AG09319 (cell line): ENCODE measurements at regions not wholly inside any gene's neighbourhood (a gene's known extent, or its start where the extent isn't known, plus 50 kb on each side); places are given as distances from the start of the nearest gene placed in this dataset.

Source experiments
- DNase-seq: peaks from one replicate; pipeline ENCODE4 v3.0.0-alpha.2; 2010; ENCODE audit warnings: low read depth; ENCODE audit errors: extremely low read depth
- TF ChIP-seq, protein P1 (sequence below): IDR thresholded peaks from 2 replicates; pipeline ENCODE4 v1.5.1; 2011; ENCODE audit warnings: low read depth, mild to moderate bottlenecking, inconsistent platforms, low read length, moderate library complexity

DNA sequence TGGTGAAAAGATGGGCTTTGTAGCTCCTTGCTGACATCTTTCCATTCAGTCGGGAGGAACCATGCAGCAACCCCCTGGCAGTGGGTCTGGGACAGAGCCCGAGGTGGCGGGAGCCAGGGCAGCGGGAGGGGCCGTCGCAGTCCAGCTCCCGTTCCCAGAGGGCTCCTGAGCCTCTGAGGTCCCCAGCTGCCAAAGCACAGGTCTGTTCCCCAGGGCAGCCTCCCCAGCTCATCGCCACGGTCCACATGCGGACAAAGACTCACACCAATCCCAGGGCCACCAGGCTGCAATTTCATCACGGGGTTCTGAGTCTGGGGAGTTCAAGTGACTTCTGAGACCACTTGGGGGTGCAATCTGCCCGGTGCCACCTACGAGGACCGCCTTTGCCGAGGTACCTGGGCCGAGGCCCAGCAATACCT lies 196.0 kb downstream of the RBFOX3 start:
- TF ChIP-seq, protein P1, sequence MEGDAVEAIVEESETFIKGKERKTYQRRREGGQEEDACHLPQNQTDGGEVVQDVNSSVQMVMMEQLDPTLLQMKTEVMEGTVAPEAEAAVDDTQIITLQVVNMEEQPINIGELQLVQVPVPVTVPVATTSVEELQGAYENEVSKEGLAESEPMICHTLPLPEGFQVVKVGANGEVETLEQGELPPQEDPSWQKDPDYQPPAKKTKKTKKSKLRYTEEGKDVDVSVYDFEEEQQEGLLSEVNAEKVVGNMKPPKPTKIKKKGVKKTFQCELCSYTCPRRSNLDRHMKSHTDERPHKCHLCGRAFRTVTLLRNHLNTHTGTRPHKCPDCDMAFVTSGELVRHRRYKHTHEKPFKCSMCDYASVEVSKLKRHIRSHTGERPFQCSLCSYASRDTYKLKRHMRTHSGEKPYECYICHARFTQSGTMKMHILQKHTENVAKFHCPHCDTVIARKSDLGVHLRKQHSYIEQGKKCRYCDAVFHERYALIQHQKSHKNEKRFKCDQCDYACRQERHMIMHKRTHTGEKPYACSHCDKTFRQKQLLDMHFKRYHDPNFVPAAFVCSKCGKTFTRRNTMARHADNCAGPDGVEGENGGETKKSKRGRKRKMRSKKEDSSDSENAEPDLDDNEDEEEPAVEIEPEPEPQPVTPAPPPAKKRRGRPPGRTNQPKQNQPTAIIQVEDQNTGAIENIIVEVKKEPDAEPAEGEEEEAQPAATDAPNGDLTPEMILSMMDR = no peak
- DNase-seq = no peak

DNA sequence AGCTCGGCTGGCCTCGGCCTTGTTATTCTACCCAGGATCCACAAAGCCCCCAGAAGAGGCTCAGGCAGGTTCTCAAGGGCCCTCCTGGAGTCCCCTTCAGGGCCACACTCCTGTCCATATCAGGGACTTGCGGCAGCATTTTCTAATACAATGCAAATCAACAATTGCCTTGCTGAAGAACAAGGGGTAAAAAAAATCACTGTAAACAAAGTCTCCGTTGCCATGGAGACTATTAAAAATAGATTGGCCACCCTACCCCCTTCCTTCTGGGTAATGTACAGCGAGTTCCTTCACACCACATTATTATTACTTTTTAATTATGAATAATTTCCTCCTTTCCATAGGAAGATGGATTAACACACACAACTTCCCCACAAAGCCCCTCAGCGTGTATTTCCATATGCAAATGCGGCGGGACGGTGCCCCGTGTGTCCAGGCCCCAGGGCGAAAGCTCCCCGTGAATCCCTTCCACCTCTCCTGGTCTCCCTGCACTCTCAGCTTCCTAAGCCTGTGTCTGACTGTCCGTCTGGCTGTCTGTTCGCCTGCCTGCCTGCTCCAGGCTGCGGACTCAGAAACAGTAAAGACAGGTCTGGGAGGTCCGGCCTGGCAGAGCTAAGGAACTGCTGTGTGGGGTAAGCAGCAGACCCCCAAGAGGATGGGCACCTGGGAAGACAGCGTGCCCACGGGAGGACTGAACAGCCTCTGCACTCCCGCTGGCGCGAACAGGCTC lies 196.6 kb downstream of the RBFOX3 start:
- no peak for DNase-seq
- TF ChIP-seq, protein P1 = no peak

DNA sequence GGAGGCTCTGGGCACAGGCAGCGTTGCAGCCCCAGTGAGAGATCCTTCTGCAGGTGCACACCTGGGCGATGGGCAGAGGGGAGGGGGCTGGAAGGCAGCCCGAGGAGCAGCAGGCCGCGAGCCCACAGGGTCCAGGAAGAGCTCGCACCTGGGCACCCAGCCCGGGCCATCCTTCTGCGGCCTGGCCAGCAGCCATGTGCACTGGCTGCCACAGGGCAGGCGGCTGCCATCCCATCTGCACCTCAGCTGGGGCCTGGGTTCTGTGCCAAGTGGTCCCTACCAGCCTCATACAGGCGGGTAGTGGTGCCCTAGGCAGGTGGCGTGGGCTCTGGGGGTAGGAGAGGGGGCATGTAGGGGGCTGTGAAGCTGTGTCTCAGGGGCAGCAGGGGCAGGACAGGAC lies 197.2 kb downstream of the RBFOX3 start:
- no peak for DNase-seq
- TF ChIP-seq, protein P1 = no peak

- no peak for DNase-seq
- TF ChIP-seq, protein P1 = no peak
These were observed 197.9 kb downstream of the RBFOX3 start for GRCh38 chr17:79412886-79413390.

GRCh38 chr17:79412110-79412509 lies 198.7 kb downstream of the RBFOX3 start:
- TF ChIP-seq, protein P1 = no peak

DNA sequence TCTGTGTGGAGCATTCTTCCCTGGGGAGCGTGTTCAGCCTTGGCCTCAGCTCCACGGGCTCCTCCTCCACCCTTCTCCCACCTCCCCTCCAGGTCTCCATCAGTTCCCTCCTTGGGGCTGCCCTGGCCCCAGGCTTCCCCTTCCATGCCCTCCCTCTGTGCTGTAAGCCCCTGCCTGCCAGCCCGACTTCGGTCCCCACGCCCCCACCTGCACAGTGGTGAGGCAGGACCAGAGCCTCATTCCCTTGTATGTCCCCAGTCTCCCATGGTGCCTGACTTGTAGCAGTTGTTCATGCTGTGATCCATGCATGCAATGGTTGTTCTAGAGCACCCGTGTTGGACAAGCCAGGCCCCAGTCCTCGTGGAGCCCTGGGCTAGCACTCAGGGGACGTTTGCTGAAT lies 199.4 kb downstream of the RBFOX3 start:
- no peak for DNase-seq

More at GRCh38 chr17:79412110-79412509, 198.7 kb downstream of the RBFOX3 start:
- DNase-seq = no peak

DNA sequence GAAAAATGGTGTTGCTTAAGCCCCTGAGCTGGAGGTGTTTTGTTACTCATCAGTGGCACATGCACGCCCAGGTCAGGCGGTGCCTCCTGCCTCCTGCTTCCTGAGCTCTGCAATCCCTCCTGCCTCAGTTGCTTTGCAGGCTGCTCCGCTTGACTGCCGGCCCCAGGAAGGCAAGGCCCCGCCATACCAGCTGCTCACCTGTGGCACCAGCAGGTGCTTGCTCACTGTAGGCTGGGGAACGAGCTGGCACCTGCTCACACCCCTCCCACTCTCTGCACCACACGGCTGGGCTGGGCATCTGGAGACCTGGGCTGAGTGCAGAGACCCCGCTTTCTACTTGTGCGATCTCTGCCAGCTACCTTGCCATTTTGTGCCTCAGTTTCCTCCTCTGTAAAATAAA lies 200.2 kb downstream of the RBFOX3 start:
- TF ChIP-seq, protein P1 = no peak
- no peak for DNase-seq

More for the DNA sequence above, 199.4 kb downstream of the RBFOX3 start:
- TF ChIP-seq, protein P1 = no peak
